Mucosa of descending colon (tissue), 3 donors: ENCODE measurements at regions not wholly inside any gene's neighbourhood (a gene's known extent, or its start where the extent isn't known, plus 50 kb on each side); places are given as distances from the start of the nearest gene placed in this dataset.

ENCODE experiments used
- ATAC-seq: fragments of 200-7000 bp; cut with Tn5 transposase; one replicate; pipeline ENCODE4 v1.9.1; 2020; ENCODE audit warnings: mild to moderate bottlenecking, moderate library complexity
- DNase-seq, 3 donors: peaks; one replicate each; pipeline ENCODE4 v3.0.0-alpha.2; 2020
- H3K36me3 ChIP-seq: fragments of 200-600 bp; one replicate; pipeline ENCODE4 v1.8.0; 2021; ENCODE audit warnings: low read depth, mild to moderate bottlenecking
- H3K4me1 ChIP-seq: fragments of 200-600 bp; one replicate; pipeline ENCODE4 v1.8.0; 2021; ENCODE audit warnings: low read depth, mild to moderate bottlenecking
- H3K4me3 ChIP-seq: fragments of 200-600 bp; one replicate; pipeline ENCODE4 v1.8.0; 2021; ENCODE audit warnings: mild to moderate bottlenecking
- H3K9me3 ChIP-seq: fragments of 200-600 bp; one replicate; pipeline ENCODE4 v1.8.0; 2021; ENCODE audit warnings: mild to moderate bottlenecking
- intact Hi-C, 2 donors: fragments of 100-400 bp; cut with DNase I in 1 of 2; cut with micrococcal nuclease in 1 of 2; formaldehyde crosslinking; loops; one replicate each; pipeline versions ENCODE4 v1.11.0 to v1.11.1; 2022; cut with DNase I, micrococcal nuclease
- TF ChIP-seq, protein P1 (sequence below): fragments of 200-600 bp; IDR thresholded peaks from one replicate; pipeline ENCODE4 v1.8.0; 2022; ENCODE audit warnings: antibody characterized with exemption, mild to moderate bottlenecking
- donor health status: DM: no; HTN: no; CAD: no; lungs with moderate emphysema.
- donor health status: DM: no; HTN: no; CAD: no.
- donor health status: DM: no; HTN: yes; CAD: no.

- Histone ChIP-seq H3K4me1 (no peaks in the 10 kb centered on the region), H3K4me3 (no peak overlapping the region), H3K9me3 (no peaks in the 10 kb centered on the region), H3K36me3 (no peaks in the 10 kb centered on the region)
- intact Hi-C loops = no loop called here
- ATAC-seq (no peak), DNase-seq (no peak)
- TF ChIP-seq, protein P1, sequence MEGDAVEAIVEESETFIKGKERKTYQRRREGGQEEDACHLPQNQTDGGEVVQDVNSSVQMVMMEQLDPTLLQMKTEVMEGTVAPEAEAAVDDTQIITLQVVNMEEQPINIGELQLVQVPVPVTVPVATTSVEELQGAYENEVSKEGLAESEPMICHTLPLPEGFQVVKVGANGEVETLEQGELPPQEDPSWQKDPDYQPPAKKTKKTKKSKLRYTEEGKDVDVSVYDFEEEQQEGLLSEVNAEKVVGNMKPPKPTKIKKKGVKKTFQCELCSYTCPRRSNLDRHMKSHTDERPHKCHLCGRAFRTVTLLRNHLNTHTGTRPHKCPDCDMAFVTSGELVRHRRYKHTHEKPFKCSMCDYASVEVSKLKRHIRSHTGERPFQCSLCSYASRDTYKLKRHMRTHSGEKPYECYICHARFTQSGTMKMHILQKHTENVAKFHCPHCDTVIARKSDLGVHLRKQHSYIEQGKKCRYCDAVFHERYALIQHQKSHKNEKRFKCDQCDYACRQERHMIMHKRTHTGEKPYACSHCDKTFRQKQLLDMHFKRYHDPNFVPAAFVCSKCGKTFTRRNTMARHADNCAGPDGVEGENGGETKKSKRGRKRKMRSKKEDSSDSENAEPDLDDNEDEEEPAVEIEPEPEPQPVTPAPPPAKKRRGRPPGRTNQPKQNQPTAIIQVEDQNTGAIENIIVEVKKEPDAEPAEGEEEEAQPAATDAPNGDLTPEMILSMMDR = no peak
Measured at GRCh38 chr10:25694206-25694933, 239.7 kb upstream of the MYO3A start.

GRCh38 chr10:25694971-25695370 lies 239.1 kb upstream of the MYO3A start:
- Histone ChIP-seq H3K36me3 (no peaks in the 10 kb centered on the region), H3K4me1 (no peaks in the 10 kb centered on the region), H3K4me3 (no peak overlapping the region), H3K9me3 (no peaks in the 10 kb centered on the region)
- TF ChIP-seq, protein P1 = no peak
- DNase-seq = no peak
- ATAC-seq = peak; percentile 42
- intact Hi-C loops = no loop called here

- H3K4me3 ChIP-seq = no peak overlapping the region
- H3K4me1 ChIP-seq = no peaks in the 10 kb centered on the region
- intact Hi-C loops = no loop called here
- no peaks in the 10 kb centered on the region for H3K36me3 ChIP-seq
- TF ChIP-seq, protein P1 = no peak
- no peak for DNase-seq
- no peaks in the 10 kb centered on the region for H3K9me3 ChIP-seq
- no peak for ATAC-seq
Measured at GRCh38 chr10:25695586-25695985, 238.4 kb upstream of the MYO3A start.

DNA sequence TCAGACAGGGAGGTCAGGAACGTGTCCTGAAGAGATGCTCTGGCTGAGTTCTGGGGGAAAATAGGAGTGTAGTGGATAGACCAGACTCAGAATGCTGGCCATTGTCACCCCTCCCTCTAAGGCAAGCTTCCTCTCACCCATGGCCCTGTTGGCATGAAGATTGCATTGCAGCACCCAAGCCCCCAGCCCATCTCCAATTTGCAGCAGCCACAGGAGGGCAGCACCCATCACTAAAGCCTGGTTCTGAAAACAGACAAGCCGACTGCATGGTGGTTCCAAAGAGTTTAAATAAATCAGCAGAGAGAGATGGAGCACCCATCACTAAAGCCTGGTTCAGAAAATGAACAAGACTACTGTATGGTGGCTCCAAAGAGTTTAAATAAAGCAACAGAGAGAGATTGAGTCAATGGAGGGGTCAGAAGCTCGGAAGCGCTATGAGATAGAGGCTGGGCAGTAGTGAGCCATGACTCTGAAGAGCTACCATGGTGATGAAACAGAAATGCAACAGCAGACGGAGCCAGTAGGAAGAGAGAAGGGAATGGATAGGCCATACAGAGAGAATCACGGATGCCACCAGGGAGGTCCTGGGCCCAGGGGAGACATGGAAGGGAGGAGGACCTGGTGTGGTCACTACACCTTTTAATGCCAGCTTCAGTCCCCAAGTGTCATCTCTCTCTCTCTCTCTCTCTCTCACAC lies 237.9 kb upstream of the MYO3A start:
- ATAC-seq = no peak
- H3K4me3 ChIP-seq = no peak overlapping the region
- no peak for DNase-seq
- H3K36me3 ChIP-seq = no peaks in the 10 kb centered on the region
- intact Hi-C loops = no loop called here
- H3K4me1 ChIP-seq = no peaks in the 10 kb centered on the region
- no peaks in the 10 kb centered on the region for H3K9me3 ChIP-seq
- TF ChIP-seq, protein P1 = no peak

GRCh38 chr10:25697412-25697811 lies 236.6 kb upstream of the MYO3A start:
- no peak for DNase-seq
- H3K9me3 ChIP-seq = no peaks in the 10 kb centered on the region
- H3K4me1 ChIP-seq = no peaks in the 10 kb centered on the region
- no peaks in the 10 kb centered on the region for H3K36me3 ChIP-seq
- intact Hi-C loops = no loop called here
- no peak overlapping the region for H3K4me3 ChIP-seq
- TF ChIP-seq, protein P1 = no peak
- ATAC-seq = no peak
